ENCODE measurements at regions not wholly inside any gene's neighbourhood (a gene's known extent, or its start where the extent isn't known, plus 50 kb on each side); places are given as distances from the start of the nearest gene placed in this dataset.

DNA sequence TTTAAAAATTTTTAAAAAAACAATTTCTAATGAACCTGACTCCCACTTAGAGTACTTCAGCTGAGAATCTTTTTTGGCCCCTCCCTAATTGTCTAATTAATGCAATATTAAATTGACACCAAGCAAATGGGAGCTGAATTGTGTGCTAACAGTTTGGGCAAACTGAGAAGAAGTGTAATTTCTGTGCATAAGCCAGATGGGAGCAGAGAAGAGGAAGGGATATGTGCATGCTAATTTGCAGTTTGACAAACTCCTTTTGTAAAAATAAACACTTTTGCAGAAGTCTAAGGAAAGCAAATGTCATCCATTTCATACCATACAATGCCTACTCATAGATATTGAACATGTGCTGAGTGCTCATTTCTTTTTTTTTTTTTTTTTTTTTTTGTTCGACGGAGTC, 332.0 kb downstream of the CYRIA start:
- DNase-seq (ENCODE audit: low read depth, low spot score): no peak
- no peaks in the 10 kb centered on the region for H3K27me3 Mint-ChIP-seq (ENCODE audit: low read depth)
- TF ChIP-seq, protein P1, sequence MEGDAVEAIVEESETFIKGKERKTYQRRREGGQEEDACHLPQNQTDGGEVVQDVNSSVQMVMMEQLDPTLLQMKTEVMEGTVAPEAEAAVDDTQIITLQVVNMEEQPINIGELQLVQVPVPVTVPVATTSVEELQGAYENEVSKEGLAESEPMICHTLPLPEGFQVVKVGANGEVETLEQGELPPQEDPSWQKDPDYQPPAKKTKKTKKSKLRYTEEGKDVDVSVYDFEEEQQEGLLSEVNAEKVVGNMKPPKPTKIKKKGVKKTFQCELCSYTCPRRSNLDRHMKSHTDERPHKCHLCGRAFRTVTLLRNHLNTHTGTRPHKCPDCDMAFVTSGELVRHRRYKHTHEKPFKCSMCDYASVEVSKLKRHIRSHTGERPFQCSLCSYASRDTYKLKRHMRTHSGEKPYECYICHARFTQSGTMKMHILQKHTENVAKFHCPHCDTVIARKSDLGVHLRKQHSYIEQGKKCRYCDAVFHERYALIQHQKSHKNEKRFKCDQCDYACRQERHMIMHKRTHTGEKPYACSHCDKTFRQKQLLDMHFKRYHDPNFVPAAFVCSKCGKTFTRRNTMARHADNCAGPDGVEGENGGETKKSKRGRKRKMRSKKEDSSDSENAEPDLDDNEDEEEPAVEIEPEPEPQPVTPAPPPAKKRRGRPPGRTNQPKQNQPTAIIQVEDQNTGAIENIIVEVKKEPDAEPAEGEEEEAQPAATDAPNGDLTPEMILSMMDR (conservative IDR thresholded peaks at IDR 0.05): no peak
- H3K4me1 Mint-ChIP-seq: peaks cover 58% of the 10 kb centered on the region
- no peak overlapping the region for H3K4me3 Mint-ChIP-seq
- peaks cover 6% of the 10 kb centered on the region for H3K36me3 Mint-ChIP-seq (ENCODE audit: low read depth)
- H3K27ac Mint-ChIP-seq (ENCODE audit: unreplicated experiment): no peak overlapping the region
- H3K9me3 Mint-ChIP-seq: peaks cover 5% of the 10 kb centered on the region

DNA sequence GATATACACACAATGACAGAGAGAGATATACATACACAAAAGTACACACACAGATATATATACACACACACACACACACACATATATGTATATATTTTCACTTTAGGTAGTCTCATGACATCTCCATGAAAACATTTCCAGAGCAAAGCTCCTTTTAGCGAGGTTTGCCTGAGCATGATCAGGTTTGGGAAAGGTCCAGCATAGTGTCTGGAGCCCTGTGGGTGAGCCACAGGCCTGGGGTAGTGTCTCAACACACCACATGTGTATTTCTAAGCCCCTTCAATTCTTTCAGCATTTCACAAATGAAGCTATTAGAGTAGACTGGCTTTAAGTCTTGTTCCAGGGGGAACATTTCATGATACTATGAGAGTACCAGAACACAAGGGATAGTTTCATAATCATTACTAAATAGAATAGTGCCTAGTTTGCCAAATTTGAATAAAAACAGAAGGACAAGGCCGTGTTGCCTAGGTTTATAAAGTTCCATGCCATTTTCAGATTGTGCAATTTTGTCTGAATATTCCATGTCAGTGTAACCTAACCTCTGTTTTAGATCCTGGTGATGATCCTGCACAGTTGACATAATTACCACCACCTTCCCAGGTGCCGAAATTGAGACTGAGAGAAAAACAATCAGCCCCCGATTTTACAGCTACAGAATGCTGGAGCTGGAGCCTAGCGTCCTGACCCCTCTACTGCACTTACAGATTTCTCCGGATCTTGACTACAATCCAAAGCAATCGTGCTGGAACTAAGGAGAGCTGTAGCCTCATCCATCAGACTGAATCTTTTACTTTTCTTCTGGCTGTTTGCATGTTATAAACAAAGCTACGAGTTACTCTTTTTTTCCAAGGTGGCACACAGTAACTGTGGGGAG, 332.7 kb downstream of the CYRIA start:
- no peak overlapping the region for H3K27ac Mint-ChIP-seq (ENCODE audit: unreplicated experiment)
- H3K36me3 Mint-ChIP-seq (ENCODE audit: low read depth): peaks cover 2% of the 10 kb centered on the region
- DNase-seq (ENCODE audit: low read depth, low spot score): no peak
- no peaks in the 10 kb centered on the region for H3K27me3 Mint-ChIP-seq (ENCODE audit: low read depth)
- H3K9me3 Mint-ChIP-seq: no peaks in the 10 kb centered on the region
- H3K4me1 Mint-ChIP-seq: peaks cover 62% of the 10 kb centered on the region
- no peak overlapping the region for H3K4me3 Mint-ChIP-seq
- TF ChIP-seq, protein P1 (conservative IDR thresholded peaks at IDR 0.05): no peak

DNA sequence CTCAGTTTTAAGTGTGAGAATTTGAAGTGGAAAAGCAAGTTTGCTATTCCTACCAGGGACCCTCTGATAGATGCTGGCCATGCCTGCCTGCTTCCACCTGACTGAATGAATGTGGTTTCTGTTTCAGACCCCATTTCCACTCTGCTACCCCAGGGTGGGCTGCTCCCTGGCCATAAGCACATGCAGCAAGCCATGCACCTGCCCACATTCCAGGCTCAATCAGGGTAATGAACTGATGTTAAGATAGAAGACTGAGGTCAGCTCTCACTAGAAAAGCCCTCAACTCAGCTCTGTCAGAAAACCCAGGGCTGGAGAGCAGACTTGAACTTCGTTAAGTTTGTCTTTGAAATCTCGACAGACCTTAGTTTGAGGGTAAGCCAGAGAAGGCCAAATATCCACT, 333.9 kb downstream of the CYRIA start:
- no peaks in the 10 kb centered on the region for H3K27me3 Mint-ChIP-seq (ENCODE audit: low read depth)
- no peak overlapping the region for H3K4me3 Mint-ChIP-seq
- no peak overlapping the region for H3K27ac Mint-ChIP-seq (ENCODE audit: unreplicated experiment)
- TF ChIP-seq, protein P1 (conservative IDR thresholded peaks at IDR 0.05): no peak
- peaks cover 2% of the 10 kb centered on the region for H3K36me3 Mint-ChIP-seq (ENCODE audit: low read depth)
- peaks cover 69% of the 10 kb centered on the region for H3K4me1 Mint-ChIP-seq
- H3K9me3 Mint-ChIP-seq: no peaks in the 10 kb centered on the region
- DNase-seq (ENCODE audit: low read depth, low spot score): no peak

DNA sequence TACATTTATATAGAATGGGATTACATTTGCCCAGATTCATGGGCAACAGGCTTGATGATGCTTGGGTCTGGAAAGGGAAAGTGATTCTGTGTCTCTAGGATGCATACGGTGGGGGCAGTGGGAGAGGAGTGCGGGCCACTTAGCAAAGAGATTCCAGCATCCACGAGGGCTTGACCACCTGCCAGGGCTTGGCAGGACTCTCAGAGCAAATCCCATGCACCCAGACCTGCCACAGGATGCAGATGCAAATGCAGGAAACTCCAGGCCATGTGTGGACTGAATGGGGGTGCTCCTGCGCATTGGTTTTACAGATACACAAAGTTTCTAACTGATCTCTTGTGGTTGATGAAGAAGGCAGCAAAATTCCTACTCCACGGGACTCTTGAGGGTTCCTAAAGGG, 334.7 kb downstream of the CYRIA start:
- Mint-ChIP-seq H3K27ac (ENCODE audit: unreplicated experiment) (peak overlapping the region; percentile 36), H3K9me3 (no peaks in the 10 kb centered on the region), H3K36me3 (ENCODE audit: low read depth) (peaks cover under 1% of the 10 kb centered on the region), H3K4me1 (peaks cover 76% of the 10 kb centered on the region), H3K4me3 (peak overlapping the region; percentile 48), H3K27me3 (ENCODE audit: low read depth) (no peaks in the 10 kb centered on the region)
- TF ChIP-seq, protein P1 (conservative IDR thresholded peaks at IDR 0.05): no peak
- no peak for DNase-seq (ENCODE audit: low read depth, low spot score)

DNA sequence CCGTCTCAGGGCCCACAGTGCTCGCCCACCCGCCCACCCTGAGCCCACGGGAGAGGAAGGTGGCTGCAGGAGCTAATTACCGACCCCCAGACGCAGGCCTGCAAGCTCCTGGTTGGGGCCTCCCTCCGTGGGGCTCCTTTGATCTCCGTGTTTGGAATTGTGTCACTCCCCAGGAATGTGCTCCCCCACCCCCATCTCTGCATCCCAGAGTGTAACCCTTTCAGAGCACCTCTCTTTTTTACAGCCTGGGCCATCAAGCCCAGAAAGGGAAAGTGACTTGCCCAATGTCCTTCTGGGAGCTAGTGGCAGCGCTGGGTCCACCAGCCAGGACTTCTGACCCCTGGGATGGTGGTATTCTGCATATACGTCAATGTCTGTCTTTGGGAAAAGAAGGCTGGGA, 335.1 kb downstream of the CYRIA start:
- Mint-ChIP-seq H3K9me3 (no peaks in the 10 kb centered on the region), H3K4me1 (peaks cover 79% of the 10 kb centered on the region), H3K27me3 (ENCODE audit: low read depth) (no peaks in the 10 kb centered on the region), H3K4me3 (peak overlapping the region; percentile 48), H3K36me3 (ENCODE audit: low read depth) (no peaks in the 10 kb centered on the region), H3K27ac (ENCODE audit: unreplicated experiment) (peak overlapping the region; percentile 36)
- TF ChIP-seq, protein P1 (conservative IDR thresholded peaks at IDR 0.05): no peak
- peak; percentile 45 for DNase-seq (ENCODE audit: low read depth, low spot score)

Data from neural crest cell (in vitro differentiated cells).